ENCODE measurements at regions not wholly inside any gene's neighbourhood (a gene's known extent, or its start where the extent isn't known, plus 50 kb on each side); places are given as distances from the start of the nearest gene placed in this dataset.

- TF ChIP-seq CTCF (IDR thresholded peaks at IDR 0.05; ENCODE audit: borderline replicate concordance, extremely low read depth, insufficient read depth) = no peak
- FAIRE-seq (no peak), DNase-seq (no peak)
- Histone ChIP-seq H3K36me3 (ENCODE audit: control insufficient read depth in 2 of 3, insufficient read depth in 3 of 3, low read length in 3 of 3) (no peaks in the 10 kb centered on the region), H3K27ac (ENCODE audit: low read depth in 2 of 2, low read length in 2 of 2) (no peak overlapping the region), H3K9ac (ENCODE audit: low read length in 3 of 3) (no peak overlapping the region), H3K9me3 (ENCODE audit: control insufficient read depth in 2 of 3, insufficient read depth in 1 of 3, low read length in 3 of 3) (no peaks in the 10 kb centered on the region), H3K4me1 (ENCODE audit: control insufficient read depth in 2 of 3, insufficient read depth in 2 of 3, low read depth in 1 of 3, low read length in 3 of 3) (no peaks in the 10 kb centered on the region), H3K4me3 (ENCODE audit: low read length in 3 of 3) (no peak overlapping the region), H3K27me3 (ENCODE audit: control insufficient read depth, insufficient read depth, low read length) (no peaks in the 10 kb centered on the region)
- intact Hi-C loops (cut with DNase I) = no loop called here
Observed at GRCh38 chr2:83394134-83394904, 1064.8 kb downstream of the SUCLG1 start.

- H3K9me3 ChIP-seq (ENCODE audit: control insufficient read depth in 2 of 3, insufficient read depth in 1 of 3, low read length in 3 of 3) = no peaks in the 10 kb centered on the region
- intact Hi-C loops (cut with DNase I) = no loop called here
- H3K9ac ChIP-seq (ENCODE audit: low read length in 3 of 3) = no peak overlapping the region
- H3K36me3 ChIP-seq (ENCODE audit: control insufficient read depth in 2 of 3, insufficient read depth in 3 of 3, low read length in 3 of 3) = no peaks in the 10 kb centered on the region
- DNase-seq (no peak), FAIRE-seq (no peak)
- no peak overlapping the region for H3K4me3 ChIP-seq (ENCODE audit: low read length in 3 of 3)
- H3K27ac ChIP-seq (ENCODE audit: low read depth in 2 of 2, low read length in 2 of 2) = no peak overlapping the region
- no peak for TF ChIP-seq CTCF (IDR thresholded peaks at IDR 0.05; ENCODE audit: borderline replicate concordance, extremely low read depth, insufficient read depth)
- H3K27me3 ChIP-seq (ENCODE audit: control insufficient read depth, insufficient read depth, low read length) = no peaks in the 10 kb centered on the region
- H3K4me1 ChIP-seq (ENCODE audit: control insufficient read depth in 2 of 3, insufficient read depth in 2 of 3, low read depth in 1 of 3, low read length in 3 of 3) = no peaks in the 10 kb centered on the region
Observed at GRCh38 chr2:83388804-83389203, 1070.3 kb downstream of the SUCLG1 start.

- FAIRE-seq (no peak), DNase-seq (no peak)
- no peak overlapping the region for H3K27ac ChIP-seq (ENCODE audit: low read depth in 2 of 2, low read length in 2 of 2)
- H3K4me3 ChIP-seq (ENCODE audit: low read length in 3 of 3) = no peak overlapping the region
- H3K4me1 ChIP-seq (ENCODE audit: control insufficient read depth in 2 of 3, insufficient read depth in 2 of 3, low read depth in 1 of 3, low read length in 3 of 3) = no peaks in the 10 kb centered on the region
- H3K9me3 ChIP-seq (ENCODE audit: control insufficient read depth in 2 of 3, insufficient read depth in 1 of 3, low read length in 3 of 3) = no peaks in the 10 kb centered on the region
- intact Hi-C loops (cut with DNase I) = no loop called here
- no peaks in the 10 kb centered on the region for H3K27me3 ChIP-seq (ENCODE audit: control insufficient read depth, insufficient read depth, low read length)
- H3K9ac ChIP-seq (ENCODE audit: low read length in 3 of 3) = no peak overlapping the region
- TF ChIP-seq CTCF (IDR thresholded peaks at IDR 0.05; ENCODE audit: borderline replicate concordance, extremely low read depth, insufficient read depth) = no peak
- H3K36me3 ChIP-seq (ENCODE audit: control insufficient read depth in 2 of 3, insufficient read depth in 3 of 3, low read length in 3 of 3) = no peaks in the 10 kb centered on the region
Observed at GRCh38 chr2:83386549-83386948, 1072.5 kb downstream of the SUCLG1 start.

- Histone ChIP-seq H3K4me1 (ENCODE audit: control insufficient read depth in 2 of 3, insufficient read depth in 2 of 3, low read depth in 1 of 3, low read length in 3 of 3) (no peaks in the 10 kb centered on the region), H3K36me3 (ENCODE audit: control insufficient read depth in 2 of 3, insufficient read depth in 3 of 3, low read length in 3 of 3) (no peaks in the 10 kb centered on the region), H3K9me3 (ENCODE audit: control insufficient read depth in 2 of 3, insufficient read depth in 1 of 3, low read length in 3 of 3) (no peaks in the 10 kb centered on the region), H3K4me3 (ENCODE audit: low read length in 3 of 3) (no peak overlapping the region), H3K27me3 (ENCODE audit: control insufficient read depth, insufficient read depth, low read length) (no peaks in the 10 kb centered on the region), H3K27ac (ENCODE audit: low read depth in 2 of 2, low read length in 2 of 2) (no peak overlapping the region), H3K9ac (ENCODE audit: low read length in 3 of 3) (no peak overlapping the region)
- no peak for TF ChIP-seq CTCF (IDR thresholded peaks at IDR 0.05; ENCODE audit: borderline replicate concordance, extremely low read depth, insufficient read depth)
- intact Hi-C loops (cut with DNase I) = no loop called here
- DNase-seq (no peak), FAIRE-seq (no peak)
Observed at GRCh38 chr2:83378921-83379320, 1080.2 kb downstream of the SUCLG1 start.
